Thoracic aorta (tissue), 2 donors: ENCODE measurements at regions not wholly inside any gene's neighbourhood (a gene's known extent, or its start where the extent isn't known, plus 50 kb on each side); places are given as distances from the start of the nearest gene placed in this dataset.

ENCODE experiments used
- ATAC-seq: fragments of 150-250 bp; one replicate; pipeline ENCODE4 v1.8.0; 2017; ENCODE audit warnings: low read depth; ENCODE audit not compliant: insufficient number of reproducible peaks, low FRiP score
- DNase-seq: peaks from one replicate; pipeline ENCODE4 v3.0.0-alpha.2; 2020; ENCODE audit warnings: low spot score
- H3K27ac ChIP-seq, 2 donors: fragments of 200-600 bp; sonication (generic); 1 replicate in 1 of 2; 2 replicates in 1 of 2; pipeline ENCODE4 v1.5.1; 2016; ENCODE audit warnings: mild to moderate bottlenecking in 2 of 2, moderate library complexity in 2 of 2
- H3K27me3 ChIP-seq: fragments of 200-600 bp; sonication (generic); replicated peaks from 2 replicates; pipeline ENCODE4 v1.6.0; 2016; ENCODE audit warnings: mild to moderate bottlenecking; ENCODE audit not compliant: insufficient read depth
- H3K36me3 ChIP-seq: fragments of 200-600 bp; sonication (generic); one replicate; pipeline ENCODE4 v1.5.1; 2016
- H3K4me1 ChIP-seq, 2 donors: fragments of 200-600 bp; sonication (generic); 1 replicate in 1 of 2; 2 replicates in 1 of 2; pipeline versions ENCODE4 v1.5.1 to v1.6.0; 2016; ENCODE audit warnings: low read depth in 2 of 2, mild to moderate bottlenecking in 1 of 2; ENCODE audit not compliant: control insufficient read depth in 1 of 2
- H3K4me3 ChIP-seq: fragments of 200-600 bp; sonication (generic); 2 replicates; pipeline ENCODE4 v1.5.1; 2016; ENCODE audit warnings: mild to moderate bottlenecking
- H3K9me3 ChIP-seq: fragments of 200-600 bp; sonication (generic); 2 replicates; pipeline ENCODE4 v1.5.1; 2016
- CTCF ChIP-seq: fragments of 200-600 bp; sonication (generic); IDR thresholded peaks from one replicate; pipeline ENCODE4 v1.5.1; 2019; ENCODE audit warnings: antibody characterized with exemption

- H3K36me3 ChIP-seq: no peaks in the 10 kb centered on the region
Observed at GRCh38 chr11:134640971-134641968, 229.2 kb upstream of the B3GAT1 start.

GRCh38 chr11:134640536-134640935, 228.5 kb upstream of the B3GAT1 start:
- DNase-seq: no peak
- no peak for TF ChIP-seq CTCF
- H3K27me3 ChIP-seq: no peaks in the 10 kb centered on the region

More at GRCh38 chr11:134640971-134641968, 229.2 kb upstream of the B3GAT1 start:
- TF ChIP-seq CTCF: no peak
- Histone ChIP-seq H3K27ac (no peak overlapping the region), H3K4me3 (no peak overlapping the region), H3K9me3 (no peaks in the 10 kb centered on the region), H3K27me3 (no peaks in the 10 kb centered on the region), H3K4me1 (no peaks in the 10 kb centered on the region)
- DNase-seq (no peak), ATAC-seq (no peak)

GRCh38 chr11:134639586-134640330, 227.7 kb upstream of the B3GAT1 start:
- Histone ChIP-seq H3K4me1 (no peaks in the 10 kb centered on the region), H3K9me3 (no peaks in the 10 kb centered on the region), H3K36me3 (no peaks in the 10 kb centered on the region), H3K27ac (no peak overlapping the region), H3K27me3 (no peaks in the 10 kb centered on the region), H3K4me3 (no peak overlapping the region)
- ATAC-seq: no peak
- TF ChIP-seq CTCF: no peak
- DNase-seq: no peak

More at GRCh38 chr11:134640536-134640935, 228.5 kb upstream of the B3GAT1 start:
- Histone ChIP-seq H3K4me1 (no peaks in the 10 kb centered on the region), H3K27ac (no peak overlapping the region), H3K9me3 (no peaks in the 10 kb centered on the region), H3K4me3 (no peak overlapping the region), H3K36me3 (no peaks in the 10 kb centered on the region)
- no peak for ATAC-seq

- Histone ChIP-seq H3K4me3 (no peak overlapping the region), H3K27ac (no peak overlapping the region), H3K36me3 (no peaks in the 10 kb centered on the region), H3K9me3 (no peaks in the 10 kb centered on the region), H3K27me3 (no peaks in the 10 kb centered on the region), H3K4me1 (no peaks in the 10 kb centered on the region)
- TF ChIP-seq CTCF: no peak
- ATAC-seq (no peak), DNase-seq (no peak)
Observed at GRCh38 chr11:134638796-134639430, 226.9 kb upstream of the B3GAT1 start.
